ENCODE measurements at regions not wholly inside any gene's neighbourhood (a gene's known extent, or its start where the extent isn't known, plus 50 kb on each side); places are given as distances from the start of the nearest gene placed in this dataset.

DNA sequence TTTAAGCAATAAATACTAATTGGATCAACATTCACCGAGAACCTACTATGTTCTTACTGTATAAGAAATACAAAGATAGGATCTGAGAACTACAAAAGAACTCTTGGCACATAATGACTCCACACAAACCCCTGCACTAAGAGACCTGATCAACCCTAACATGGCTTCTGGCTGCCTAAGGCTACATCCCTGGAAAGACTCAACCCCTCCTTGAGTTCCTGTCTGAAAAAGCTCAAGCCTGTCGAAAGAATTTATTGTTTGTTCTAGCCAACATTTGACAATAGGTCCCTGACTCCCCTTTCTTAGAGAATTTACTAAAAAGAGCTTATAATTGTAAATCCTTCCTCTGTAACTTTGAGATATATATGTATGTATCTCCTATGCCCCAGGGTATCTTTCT is 125.3 kb upstream of the SGCE start:
- TF ChIP-seq, protein P1, sequence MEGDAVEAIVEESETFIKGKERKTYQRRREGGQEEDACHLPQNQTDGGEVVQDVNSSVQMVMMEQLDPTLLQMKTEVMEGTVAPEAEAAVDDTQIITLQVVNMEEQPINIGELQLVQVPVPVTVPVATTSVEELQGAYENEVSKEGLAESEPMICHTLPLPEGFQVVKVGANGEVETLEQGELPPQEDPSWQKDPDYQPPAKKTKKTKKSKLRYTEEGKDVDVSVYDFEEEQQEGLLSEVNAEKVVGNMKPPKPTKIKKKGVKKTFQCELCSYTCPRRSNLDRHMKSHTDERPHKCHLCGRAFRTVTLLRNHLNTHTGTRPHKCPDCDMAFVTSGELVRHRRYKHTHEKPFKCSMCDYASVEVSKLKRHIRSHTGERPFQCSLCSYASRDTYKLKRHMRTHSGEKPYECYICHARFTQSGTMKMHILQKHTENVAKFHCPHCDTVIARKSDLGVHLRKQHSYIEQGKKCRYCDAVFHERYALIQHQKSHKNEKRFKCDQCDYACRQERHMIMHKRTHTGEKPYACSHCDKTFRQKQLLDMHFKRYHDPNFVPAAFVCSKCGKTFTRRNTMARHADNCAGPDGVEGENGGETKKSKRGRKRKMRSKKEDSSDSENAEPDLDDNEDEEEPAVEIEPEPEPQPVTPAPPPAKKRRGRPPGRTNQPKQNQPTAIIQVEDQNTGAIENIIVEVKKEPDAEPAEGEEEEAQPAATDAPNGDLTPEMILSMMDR (conservative IDR thresholded peaks at IDR 0.05; ENCODE audit: low read depth in 2 of 2): no peak
- TF ChIP-seq STAT1 (IDR thresholded peaks at IDR 0.05; ENCODE audit: unreplicated experiment): no peak
- TF ChIP-seq EZH2phosphoT487 (IDR thresholded peaks at IDR 0.05; ENCODE audit: unreplicated experiment): no peak
- TF ChIP-seq, protein P2, sequence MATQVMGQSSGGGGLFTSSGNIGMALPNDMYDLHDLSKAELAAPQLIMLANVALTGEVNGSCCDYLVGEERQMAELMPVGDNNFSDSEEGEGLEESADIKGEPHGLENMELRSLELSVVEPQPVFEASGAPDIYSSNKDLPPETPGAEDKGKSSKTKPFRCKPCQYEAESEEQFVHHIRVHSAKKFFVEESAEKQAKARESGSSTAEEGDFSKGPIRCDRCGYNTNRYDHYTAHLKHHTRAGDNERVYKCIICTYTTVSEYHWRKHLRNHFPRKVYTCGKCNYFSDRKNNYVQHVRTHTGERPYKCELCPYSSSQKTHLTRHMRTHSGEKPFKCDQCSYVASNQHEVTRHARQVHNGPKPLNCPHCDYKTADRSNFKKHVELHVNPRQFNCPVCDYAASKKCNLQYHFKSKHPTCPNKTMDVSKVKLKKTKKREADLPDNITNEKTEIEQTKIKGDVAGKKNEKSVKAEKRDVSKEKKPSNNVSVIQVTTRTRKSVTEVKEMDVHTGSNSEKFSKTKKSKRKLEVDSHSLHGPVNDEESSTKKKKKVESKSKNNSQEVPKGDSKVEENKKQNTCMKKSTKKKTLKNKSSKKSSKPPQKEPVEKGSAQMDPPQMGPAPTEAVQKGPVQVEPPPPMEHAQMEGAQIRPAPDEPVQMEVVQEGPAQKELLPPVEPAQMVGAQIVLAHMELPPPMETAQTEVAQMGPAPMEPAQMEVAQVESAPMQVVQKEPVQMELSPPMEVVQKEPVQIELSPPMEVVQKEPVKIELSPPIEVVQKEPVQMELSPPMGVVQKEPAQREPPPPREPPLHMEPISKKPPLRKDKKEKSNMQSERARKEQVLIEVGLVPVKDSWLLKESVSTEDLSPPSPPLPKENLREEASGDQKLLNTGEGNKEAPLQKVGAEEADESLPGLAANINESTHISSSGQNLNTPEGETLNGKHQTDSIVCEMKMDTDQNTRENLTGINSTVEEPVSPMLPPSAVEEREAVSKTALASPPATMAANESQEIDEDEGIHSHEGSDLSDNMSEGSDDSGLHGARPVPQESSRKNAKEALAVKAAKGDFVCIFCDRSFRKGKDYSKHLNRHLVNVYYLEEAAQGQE (IDR thresholded peaks at IDR 0.05; ENCODE audit: unreplicated experiment): no peak
- no peak for TF ChIP-seq POLR2AphosphoS5 (IDR thresholded peaks at IDR 0.05; ENCODE audit: low read depth)
- TF ChIP-seq EZH2 (IDR thresholded peaks at IDR 0.05; ENCODE audit: low read depth, unreplicated experiment): no peak
- no peak for TF ChIP-seq ZNF114 (CRISPR knock-in tag; IDR thresholded peaks at IDR 0.05)
- TF ChIP-seq CREB1 (CRISPR knock-in tag; IDR thresholded peaks at IDR 0.05; ENCODE audit: low read depth): no peak
- TF ChIP-seq ZNF331 (CRISPR knock-in tag; IDR thresholded peaks at IDR 0.05; ENCODE audit: low read depth): no peak
